Vagina (tissue), 2 donors: ENCODE measurements at regions not wholly inside any gene's neighbourhood (a gene's known extent, or its start where the extent isn't known, plus 50 kb on each side); places are given as distances from the start of the nearest gene placed in this dataset.

Experiments used
- DNase-seq, 2 donors: peaks; one replicate each; pipeline ENCODE4 v3.0.0-alpha.2; 2017; ENCODE audit errors: extremely low spot score in 2 of 2
- H3K27ac ChIP-seq: fragments of 200-600 bp; sonication (generic); one replicate; pipeline ENCODE4 v1.5.1; 2019
- H3K27me3 ChIP-seq: fragments of 200-600 bp; sonication (generic); one replicate; pipeline ENCODE4 v1.5.1; 2019
- H3K36me3 ChIP-seq, 2 donors: fragments of 200-600 bp; sonication (generic); one replicate each; pipeline ENCODE4 v1.5.1; 2017 to 2019
- H3K4me1 ChIP-seq: fragments of 200-600 bp; sonication (generic); one replicate; pipeline ENCODE4 v1.5.1; 2019
- H3K4me3 ChIP-seq, 2 donors: fragments of 200-600 bp; sonication (generic); 1 replicate in 1 of 2; 2 replicates in 1 of 2; pipeline ENCODE4 v1.5.1; 2016 to 2019
- H3K9me3 ChIP-seq: fragments of 200-600 bp; sonication (generic); one replicate; pipeline ENCODE4 v1.5.1; 2019
- CTCF ChIP-seq, 3 experiments: fragments of 450-650 bp in 2 of 3; fragments of 200-600 bp in 1 of 3; sonication (generic) in 1 of 3; IDR thresholded peaks; one replicate each; pipeline ENCODE4 v1.5.1; 2017 to 2019; ENCODE audit warnings: antibody characterized with exemption in 3 of 3, mild to moderate bottlenecking in 2 of 3, moderate library complexity in 2 of 3
- POLR2A ChIP-seq, 2 donors: fragments of 450-650 bp; IDR thresholded peaks; one replicate each; pipeline ENCODE4 v1.6.1; 2017; ENCODE audit warnings: antibody characterized with exemption in 2 of 2, mild to moderate bottlenecking in 2 of 2, moderate library complexity in 2 of 2
- POLR2AphosphoS5 ChIP-seq, 2 donors: sonication (generic); formaldehyde crosslinking; IDR thresholded peaks; one replicate each; pipeline ENCODE4 v1.9.0; 2017; ENCODE audit warnings: antibody characterized with exemption in 2 of 2, mild to moderate bottlenecking in 2 of 2, low read depth in 1 of 2; ENCODE audit not compliant: insufficient read depth in 1 of 2
- intact Hi-C: fragments of 100-400 bp; cut with DNase I; formaldehyde crosslinking; loops from one replicate; pipeline ENCODE4 v1.15.1; 2023

- Histone ChIP-seq H3K4me3 (no peak overlapping the region), H3K9me3 (no peaks in the 10 kb centered on the region), H3K27me3 (no peaks in the 10 kb centered on the region), H3K27ac (no peak overlapping the region), H3K36me3 (no peaks in the 10 kb centered on the region), H3K4me1 (peaks cover 10% of the 10 kb centered on the region)
- intact Hi-C loops, result no loop called here
- TF ChIP-seq CTCF (IDR thresholded peaks at IDR 0.05) (no peak), POLR2AphosphoS5 (IDR thresholded peaks at IDR 0.05; ENCODE audit: insufficient read depth in 1 of 2, low read depth in 1 of 2) (no peak), POLR2A (IDR thresholded peaks at IDR 0.05) (no peak)
- no peak for DNase-seq
Measured at GRCh38 chr4:106584337-106584989, 215.9 kb upstream of the GIMD1 start.

- no peaks in the 10 kb centered on the region for H3K36me3 ChIP-seq
- TF ChIP-seq POLR2A (IDR thresholded peaks at IDR 0.05) (no peak), CTCF (IDR thresholded peaks at IDR 0.05) (no peak), POLR2AphosphoS5 (IDR thresholded peaks at IDR 0.05; ENCODE audit: insufficient read depth in 1 of 2, low read depth in 1 of 2) (no peak)
- peaks cover 10% of the 10 kb centered on the region for H3K4me1 ChIP-seq
- H3K27me3 ChIP-seq, result no peaks in the 10 kb centered on the region
- DNase-seq, result no peak
- no peak overlapping the region for H3K4me3 ChIP-seq
- no peak overlapping the region for H3K27ac ChIP-seq
- intact Hi-C loops, result no loop called here
- H3K9me3 ChIP-seq, result no peaks in the 10 kb centered on the region
Measured at GRCh38 chr4:106583567-106583966, 215.0 kb upstream of the GIMD1 start.

- DNase-seq, result no peak
- Histone ChIP-seq H3K27me3 (no peaks in the 10 kb centered on the region), H3K4me1 (peaks cover 5% of the 10 kb centered on the region), H3K9me3 (no peaks in the 10 kb centered on the region), H3K27ac (no peak overlapping the region), H3K36me3 (no peaks in the 10 kb centered on the region), H3K4me3 (no peak overlapping the region)
- TF ChIP-seq POLR2AphosphoS5 (IDR thresholded peaks at IDR 0.05; ENCODE audit: insufficient read depth in 1 of 2, low read depth in 1 of 2) (no peak), POLR2A (IDR thresholded peaks at IDR 0.05) (no peak), CTCF (IDR thresholded peaks at IDR 0.05) (no peak)
- intact Hi-C loops, result no loop called here
Measured at GRCh38 chr4:106583108-106583507, 214.5 kb upstream of the GIMD1 start.

DNA sequence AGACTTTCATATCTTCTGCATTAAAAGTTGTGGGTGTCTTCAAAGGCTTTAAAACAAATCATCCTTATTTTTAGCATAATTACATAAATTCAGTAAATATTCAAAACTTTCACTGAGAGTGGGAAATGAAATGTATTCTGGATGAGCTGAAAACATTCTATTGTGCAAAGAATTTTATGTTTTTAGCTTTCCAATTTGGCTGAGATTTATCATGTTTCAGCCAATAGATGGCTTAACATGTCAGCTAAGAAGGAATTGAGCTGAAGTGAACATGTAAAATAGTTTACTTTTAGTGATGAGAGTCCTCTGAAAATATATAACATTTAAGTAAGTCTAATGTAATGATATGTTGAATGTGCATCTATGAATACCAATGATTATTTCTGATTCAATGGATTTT lies 213.5 kb upstream of the GIMD1 start:
- TF ChIP-seq POLR2A (IDR thresholded peaks at IDR 0.05), result no peak
- TF ChIP-seq CTCF (IDR thresholded peaks at IDR 0.05), result no peak
- no peak for TF ChIP-seq POLR2AphosphoS5 (IDR thresholded peaks at IDR 0.05; ENCODE audit: insufficient read depth in 1 of 2, low read depth in 1 of 2)
- Histone ChIP-seq H3K9me3 (no peaks in the 10 kb centered on the region), H3K4me3 (no peak overlapping the region), H3K4me1 (no peaks in the 10 kb centered on the region), H3K27ac (no peak overlapping the region), H3K36me3 (no peaks in the 10 kb centered on the region), H3K27me3 (no peaks in the 10 kb centered on the region)
- DNase-seq, result no peak
- intact Hi-C loops, result no loop called here

DNA sequence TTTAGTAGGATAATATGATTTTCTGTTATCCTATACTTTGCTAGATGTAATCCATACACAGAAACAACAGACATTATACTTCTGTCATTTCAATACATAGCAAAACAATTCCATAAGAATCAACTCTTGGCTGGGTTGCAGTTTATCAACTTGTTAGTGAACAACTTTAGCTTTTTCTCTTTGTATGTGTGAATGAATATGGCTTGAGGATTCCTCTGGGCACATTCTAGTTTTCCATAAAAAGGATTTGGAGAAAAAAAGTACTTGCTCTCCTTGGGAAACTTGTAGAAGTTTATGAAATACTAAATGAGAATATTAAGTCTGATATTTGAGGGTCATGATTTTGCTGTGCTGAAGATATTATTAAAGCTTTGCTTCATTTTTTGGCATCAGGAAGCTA lies 210.7 kb upstream of the GIMD1 start:
- Histone ChIP-seq H3K9me3 (no peaks in the 10 kb centered on the region), H3K27ac (no peak overlapping the region), H3K36me3 (no peaks in the 10 kb centered on the region), H3K27me3 (no peaks in the 10 kb centered on the region), H3K4me1 (no peaks in the 10 kb centered on the region), H3K4me3 (no peak overlapping the region)
- no peak for TF ChIP-seq CTCF (IDR thresholded peaks at IDR 0.05)
- no peak for TF ChIP-seq POLR2A (IDR thresholded peaks at IDR 0.05)
- no peak for DNase-seq
- intact Hi-C loops, result no loop called here
